ENCODE measurements at regions not wholly inside any gene's neighbourhood (a gene's known extent, or its start where the extent isn't known, plus 50 kb on each side); places are given as distances from the start of the nearest gene placed in this dataset.
"Not testable (repeated sequence)": the region's sequence is repeated elsewhere in the genome, so short reads cannot be mapped to it uniquely, and the experiment has no call there.

DNA sequence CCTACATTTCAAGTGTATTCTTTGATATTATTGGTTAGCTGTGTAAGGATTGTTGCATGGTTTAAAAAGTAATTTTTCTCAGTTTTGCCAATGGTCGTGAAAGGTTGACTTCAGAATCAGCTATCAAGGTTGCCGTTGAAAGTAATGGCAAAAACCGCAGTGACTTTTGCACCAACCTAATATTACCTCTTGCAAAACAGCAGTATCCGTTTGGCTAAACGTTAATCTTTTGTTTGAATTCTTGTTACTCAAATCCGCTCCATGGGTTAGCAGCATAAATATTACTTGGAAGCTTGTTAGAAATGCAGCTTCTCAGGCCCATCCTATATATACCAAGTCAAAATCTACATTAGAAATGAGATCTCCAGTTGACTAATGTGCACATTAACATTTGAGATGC, 141.6 kb upstream of the PRSS12 start:
- 3% methylated on average over 6 of the region's 6 CpGs for WGBS (ENCODE audit: low lambda C conversion rate)
- FAIRE-seq, result peak; percentile 57

DNA sequence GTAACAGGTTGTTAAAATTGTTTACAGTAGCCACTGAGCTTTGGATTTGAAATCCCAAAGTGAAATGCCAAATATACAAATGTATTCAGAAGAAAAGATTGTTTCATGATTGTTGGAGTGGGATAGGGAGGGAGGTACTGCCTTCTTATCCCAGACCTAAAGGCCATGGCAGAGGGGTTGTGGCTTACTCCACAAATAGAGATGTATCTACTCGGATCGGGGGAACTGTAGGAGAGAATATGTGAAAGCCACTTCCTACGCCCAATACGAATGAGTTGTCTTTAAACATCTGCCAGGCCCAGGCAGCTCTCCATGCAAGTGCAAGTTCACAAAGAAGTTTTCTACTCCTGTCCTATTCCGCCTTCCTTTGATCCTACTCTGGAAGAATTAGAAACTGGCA, 150.2 kb upstream of the PRSS12 start:
- in situ Hi-C loops (cut with HindIII; ENCODE audit: extremely low pct_ligation_motif_present, low pct_unique_long_range_greater_than_20kb); H3K27ac ChIP-seq (ENCODE audit: extremely low read length, insufficient read depth, low read length); H3K9ac ChIP-seq (ENCODE audit: insufficient read depth, low read depth, low read length); FAIRE-seq; H4K20me1 ChIP-seq (ENCODE audit: insufficient read depth, low read length); DNase-seq (ENCODE audit: low spot score); H3K79me2 ChIP-seq (ENCODE audit: insufficient read depth, low read length); H2AFZ ChIP-seq (ENCODE audit: low read length); ATAC-seq; intact Hi-C loops (cut with micrococcal nuclease; ENCODE audit: unreplicated experiment); H3K36me3 ChIP-seq (replicated peaks in 1 of 2; ENCODE audit: control insufficient read depth in 1 of 2, insufficient read depth in 2 of 2, low read length in 2 of 2); H3K4me3 ChIP-seq (replicated peaks in 1 of 3; ENCODE audit: insufficient read depth in 1 of 3, low read depth in 2 of 3, low read length in 3 of 3); CTCF ChIA-PET (ENCODE audit: low intra/inter-chr PET ratio, low total read pairs); H3K4me2 ChIP-seq (ENCODE audit: low read depth, low read length); POLR2A ChIA-PET; H3K9me3 ChIP-seq (ENCODE audit: low read length); H3K4me1 ChIP-seq (ENCODE audit: insufficient read depth, low read length); BruUV-seq (replicated peaks); H3K27me3 ChIP-seq (ENCODE audit: control insufficient read depth in 1 of 2, insufficient read depth in 2 of 2, low read length in 2 of 2): not testable (repeated sequence)
- WGBS (ENCODE audit: low lambda C conversion rate), result 84% methylated on average over 3 of the region's 5 CpGs

More for the DNA sequence above, 141.6 kb upstream of the PRSS12 start:
- H2AFZ ChIP-seq (ENCODE audit: low read length); H3K27ac ChIP-seq (ENCODE audit: extremely low read length, insufficient read depth, low read length); H3K36me3 ChIP-seq (replicated peaks in 1 of 2; ENCODE audit: control insufficient read depth in 1 of 2, insufficient read depth in 2 of 2, low read length in 2 of 2); H4K20me1 ChIP-seq (ENCODE audit: insufficient read depth, low read length); POLR2A ChIA-PET; H3K4me2 ChIP-seq (ENCODE audit: low read depth, low read length); intact Hi-C loops (cut with micrococcal nuclease; ENCODE audit: unreplicated experiment); in situ Hi-C loops (cut with HindIII; ENCODE audit: extremely low pct_ligation_motif_present, low pct_unique_long_range_greater_than_20kb); H3K79me2 ChIP-seq (ENCODE audit: insufficient read depth, low read length); H3K4me1 ChIP-seq (ENCODE audit: insufficient read depth, low read length); DNase-seq (ENCODE audit: low spot score); H3K9me3 ChIP-seq (ENCODE audit: low read length); H3K27me3 ChIP-seq (ENCODE audit: control insufficient read depth in 1 of 2, insufficient read depth in 2 of 2, low read length in 2 of 2); H3K9ac ChIP-seq (ENCODE audit: insufficient read depth, low read depth, low read length); H3K4me3 ChIP-seq (replicated peaks in 1 of 3; ENCODE audit: insufficient read depth in 1 of 3, low read depth in 2 of 3, low read length in 3 of 3); CTCF ChIA-PET (ENCODE audit: low intra/inter-chr PET ratio, low total read pairs); BruUV-seq (replicated peaks); ATAC-seq: not testable (repeated sequence)

DNA sequence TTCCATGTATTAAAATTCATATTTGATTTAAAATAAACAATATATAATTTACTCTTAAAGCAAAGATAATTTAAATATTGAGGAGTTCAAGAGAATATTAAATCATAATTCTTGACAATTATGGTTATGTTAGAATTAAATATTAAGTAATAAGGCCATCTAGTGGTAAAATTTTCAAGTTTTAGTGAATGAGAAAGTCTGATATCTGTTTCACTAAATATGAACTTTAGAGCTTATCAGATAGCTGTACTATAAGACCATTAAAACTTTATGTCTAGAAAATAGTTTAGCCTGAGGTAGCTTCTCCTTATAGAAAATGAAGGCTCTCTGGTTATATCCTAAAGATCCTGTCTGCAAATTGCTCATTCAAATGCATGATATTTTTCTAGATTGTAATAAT, 152.1 kb upstream of the PRSS12 start:
- H3K4me1 ChIP-seq (ENCODE audit: insufficient read depth, low read length); H3K4me3 ChIP-seq (replicated peaks in 1 of 3; ENCODE audit: insufficient read depth in 1 of 3, low read depth in 2 of 3, low read length in 3 of 3); DNase-seq (ENCODE audit: low spot score); H3K27ac ChIP-seq (ENCODE audit: extremely low read length, insufficient read depth, low read length); BruUV-seq (replicated peaks); ATAC-seq; H3K9me3 ChIP-seq (ENCODE audit: low read length); H3K36me3 ChIP-seq (replicated peaks in 1 of 2; ENCODE audit: control insufficient read depth in 1 of 2, insufficient read depth in 2 of 2, low read length in 2 of 2); H2AFZ ChIP-seq (ENCODE audit: low read length); H4K20me1 ChIP-seq (ENCODE audit: insufficient read depth, low read length); CTCF ChIA-PET (ENCODE audit: low intra/inter-chr PET ratio, low total read pairs); H3K4me2 ChIP-seq (ENCODE audit: low read depth, low read length); FAIRE-seq; in situ Hi-C loops (cut with HindIII; ENCODE audit: extremely low pct_ligation_motif_present, low pct_unique_long_range_greater_than_20kb); H3K79me2 ChIP-seq (ENCODE audit: insufficient read depth, low read length); H3K27me3 ChIP-seq (ENCODE audit: control insufficient read depth in 1 of 2, insufficient read depth in 2 of 2, low read length in 2 of 2); POLR2A ChIA-PET; intact Hi-C loops (cut with micrococcal nuclease; ENCODE audit: unreplicated experiment); H3K9ac ChIP-seq (ENCODE audit: insufficient read depth, low read depth, low read length): not testable (repeated sequence)

DNA sequence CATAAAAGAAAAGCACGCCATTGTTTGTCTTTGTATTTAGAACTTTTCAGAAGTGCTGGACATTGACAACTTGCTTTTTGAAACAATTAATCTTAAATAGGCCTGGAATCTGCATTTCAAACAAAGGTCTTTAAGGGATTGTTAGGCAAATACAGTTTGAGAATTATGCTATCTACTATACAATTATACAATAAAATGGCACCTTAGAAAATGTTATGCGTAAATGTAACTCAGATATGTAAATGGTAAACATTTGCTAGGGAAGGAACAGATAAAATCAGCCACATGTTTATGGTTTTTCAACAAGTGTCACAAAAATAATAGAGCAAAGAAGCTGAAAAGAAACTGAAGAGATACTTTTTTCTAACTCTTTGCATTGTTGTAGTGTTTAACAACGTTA, 152.7 kb upstream of the PRSS12 start:
- in situ Hi-C loops (cut with HindIII; ENCODE audit: extremely low pct_ligation_motif_present, low pct_unique_long_range_greater_than_20kb); H3K9me3 ChIP-seq (ENCODE audit: low read length); H3K9ac ChIP-seq (ENCODE audit: insufficient read depth, low read depth, low read length); H3K79me2 ChIP-seq (ENCODE audit: insufficient read depth, low read length); H2AFZ ChIP-seq (ENCODE audit: low read length); FAIRE-seq; BruUV-seq (replicated peaks); H4K20me1 ChIP-seq (ENCODE audit: insufficient read depth, low read length); intact Hi-C loops (cut with micrococcal nuclease; ENCODE audit: unreplicated experiment); ATAC-seq; H3K4me2 ChIP-seq (ENCODE audit: low read depth, low read length); CTCF ChIA-PET (ENCODE audit: low intra/inter-chr PET ratio, low total read pairs); H3K4me3 ChIP-seq (replicated peaks in 1 of 3; ENCODE audit: insufficient read depth in 1 of 3, low read depth in 2 of 3, low read length in 3 of 3); DNase-seq (ENCODE audit: low spot score); POLR2A ChIA-PET; H3K36me3 ChIP-seq (replicated peaks in 1 of 2; ENCODE audit: control insufficient read depth in 1 of 2, insufficient read depth in 2 of 2, low read length in 2 of 2); H3K27ac ChIP-seq (ENCODE audit: extremely low read length, insufficient read depth, low read length); H3K4me1 ChIP-seq (ENCODE audit: insufficient read depth, low read length); H3K27me3 ChIP-seq (ENCODE audit: control insufficient read depth in 1 of 2, insufficient read depth in 2 of 2, low read length in 2 of 2): not testable (repeated sequence)
- 16% methylated on average over 3 of the region's 3 CpGs for WGBS (ENCODE audit: low lambda C conversion rate)

DNA sequence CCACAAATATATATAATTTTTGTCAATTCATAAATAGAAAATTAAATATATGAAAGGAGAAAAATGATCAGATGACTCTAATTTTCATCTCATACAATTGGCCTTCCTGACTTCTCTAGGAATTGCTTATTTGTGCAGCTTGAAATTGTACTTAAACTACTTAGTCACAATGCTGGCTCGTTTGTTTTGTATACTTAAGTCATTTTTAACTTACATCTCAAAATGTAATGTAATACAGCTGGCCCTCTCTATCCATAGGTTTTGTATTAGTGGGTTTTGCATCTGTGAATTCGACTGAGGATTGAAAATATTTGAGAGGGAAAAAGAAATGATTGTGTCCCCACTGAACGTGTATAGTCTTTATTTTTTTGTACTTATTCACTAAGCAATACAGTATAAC, 160.1 kb upstream of the PRSS12 start:
- not testable (repeated sequence) for H3K4me1 ChIP-seq (ENCODE audit: insufficient read depth, low read length); BruUV-seq (replicated peaks)
- 0% methylated on average over 3 of the region's 3 CpGs for WGBS (ENCODE audit: low lambda C conversion rate)

More for the DNA sequence above, 160.1 kb upstream of the PRSS12 start:
- H3K27me3 ChIP-seq (ENCODE audit: control insufficient read depth in 1 of 2, insufficient read depth in 2 of 2, low read length in 2 of 2); H3K9me3 ChIP-seq (ENCODE audit: low read length); POLR2A ChIA-PET; H3K4me2 ChIP-seq (ENCODE audit: low read depth, low read length); ATAC-seq; CTCF ChIA-PET (ENCODE audit: low intra/inter-chr PET ratio, low total read pairs); H3K4me3 ChIP-seq (replicated peaks in 1 of 3; ENCODE audit: insufficient read depth in 1 of 3, low read depth in 2 of 3, low read length in 3 of 3); H3K9ac ChIP-seq (ENCODE audit: insufficient read depth, low read depth, low read length); DNase-seq (ENCODE audit: low spot score); H2AFZ ChIP-seq (ENCODE audit: low read length); intact Hi-C loops (cut with micrococcal nuclease; ENCODE audit: unreplicated experiment); H3K27ac ChIP-seq (ENCODE audit: extremely low read length, insufficient read depth, low read length); H3K36me3 ChIP-seq (replicated peaks in 1 of 2; ENCODE audit: control insufficient read depth in 1 of 2, insufficient read depth in 2 of 2, low read length in 2 of 2); in situ Hi-C loops (cut with HindIII; ENCODE audit: extremely low pct_ligation_motif_present, low pct_unique_long_range_greater_than_20kb); FAIRE-seq; H4K20me1 ChIP-seq (ENCODE audit: insufficient read depth, low read length); H3K79me2 ChIP-seq (ENCODE audit: insufficient read depth, low read length): not testable (repeated sequence)

All from HepG2 (cell line).